ENCODE measurements at regions not wholly inside any gene's neighbourhood (a gene's known extent, or its start where the extent isn't known, plus 50 kb on each side); places are given as distances from the start of the nearest gene placed in this dataset.

- no peaks in the 10 kb centered on the region for H3K27me3 ChIP-seq
- DNase-seq (no peak), ATAC-seq (no peak)
- intact Hi-C loops (cut with DNase I; ENCODE audit: low total_unique reads), result no loop called here
- H3K4me3 ChIP-seq, result no peak overlapping the region
- TF ChIP-seq POLR2A (IDR thresholded peaks at IDR 0.05) (no peak), CTCF (IDR thresholded peaks at IDR 0.05 in 4 of 5, conservative IDR thresholded peaks at IDR 0.05 in 1 of 5) (no peak)
- H3K4me1 ChIP-seq, result peaks cover 16 to 21% of the 10 kb centered on the region in 2 donors
- H3K9me3 ChIP-seq, result no peaks in the 10 kb centered on the region
- H3K27ac ChIP-seq, result no peak overlapping the region
- in situ Hi-C loops (cut with MboI; ENCODE audit: low sequenced_read_pairs in 4 of 4), result no loop called here
- H3K36me3 ChIP-seq, result no peaks in the 10 kb centered on the region
Measured at GRCh38 chr4:41487868-41488440, 50.0 kb upstream of the LIMCH1 start.

All from gastrocnemius medialis (tissue), 4 donors.